ENCODE measurements at regions not wholly inside any gene's neighbourhood (a gene's known extent, or its start where the extent isn't known, plus 50 kb on each side); places are given as distances from the start of the nearest gene placed in this dataset.

GRCh38 chr7:131249483-131249882 is 78.2 kb upstream of the MKLN1 start:
- TF ChIP-seq CTCF (IDR thresholded peaks at IDR 0.05; ENCODE audit: control extremely low read depth, extremely low read depth, low read depth, missing control alignments): no peak
- ChIA-PET CTCF (interaction anchor here (1.3 kb wide), 2 partner anchors 8 to 11 kb away, joined by 3 to 4 read pairs; no protein-coding TSS in a partner anchor), POLR2A (no interaction called here)
- DNase-seq (ENCODE audit: extremely low spot score): no peak

- TF ChIP-seq CTCF (IDR thresholded peaks at IDR 0.05; ENCODE audit: control extremely low read depth, extremely low read depth, low read depth, missing control alignments): no peak
- DNase-seq (ENCODE audit: extremely low spot score): no peak
- POLR2A ChIA-PET: no interaction called here
- CTCF ChIA-PET: interaction anchor here (1.3 to 1.4 kb wide), 3 partner anchors 9 to 35 kb away, joined by 3 to 4 read pairs (median 3); no protein-coding TSS in a partner anchor
These were observed 77.3 kb upstream of the MKLN1 start for GRCh38 chr7:131250331-131250730.

GRCh38 chr7:131251371-131251770 is 76.3 kb upstream of the MKLN1 start:
- no peak for TF ChIP-seq CTCF (IDR thresholded peaks at IDR 0.05; ENCODE audit: control extremely low read depth, extremely low read depth, low read depth, missing control alignments)
- ChIA-PET POLR2A (no interaction called here), CTCF (interaction anchor here (1.0 to 1.4 kb wide), 2 partner anchors 13 to 34 kb away, joined by 3 read pairs; no protein-coding TSS in a partner anchor)
- no peak for DNase-seq (ENCODE audit: extremely low spot score)

GRCh38 chr7:131252976-131253375 is 74.7 kb upstream of the MKLN1 start:
- CTCF ChIA-PET: interaction anchor here (1.1 to 1.3 kb wide), 3 partner anchors 9 to 26 kb away, joined by 3 to 4 read pairs (median 4); no protein-coding TSS in a partner anchor
- POLR2A ChIA-PET: no interaction called here
- TF ChIP-seq CTCF (IDR thresholded peaks at IDR 0.05; ENCODE audit: control extremely low read depth, extremely low read depth, low read depth, missing control alignments): no peak
- DNase-seq (ENCODE audit: extremely low spot score): no peak

GRCh38 chr7:131254211-131254610 is 73.5 kb upstream of the MKLN1 start:
- ChIA-PET POLR2A (no interaction called here), CTCF (interaction anchor here (1.1 to 1.3 kb wide), 2 partner anchors 7 to 16 kb away, joined by 3 to 4 read pairs; no protein-coding TSS in a partner anchor)
- DNase-seq (ENCODE audit: extremely low spot score): no peak
- no peak for TF ChIP-seq CTCF (IDR thresholded peaks at IDR 0.05; ENCODE audit: control extremely low read depth, extremely low read depth, low read depth, missing control alignments)

GRCh38 chr7:131255242-131255641 is 72.4 kb upstream of the MKLN1 start:
- ChIA-PET CTCF (no interaction called here), POLR2A (no interaction called here)
- TF ChIP-seq CTCF (IDR thresholded peaks at IDR 0.05; ENCODE audit: control extremely low read depth, extremely low read depth, low read depth, missing control alignments): no peak
- no peak for DNase-seq (ENCODE audit: extremely low spot score)
